Astrocyte (in vitro differentiated cells and primary cell): ENCODE measurements at regions not wholly inside any gene's neighbourhood (a gene's known extent, or its start where the extent isn't known, plus 50 kb on each side); places are given as distances from the start of the nearest gene placed in this dataset.
A peak's percentile ranks its signal among the peaks of the same experiment; 100 is the strongest.

Source experiments
- DNase-seq: peaks from one replicate; pipeline ENCODE4 v3.0.0-alpha.2; 2010; ENCODE audit warnings: low read depth
- FAIRE-seq: peaks from 2 replicates; lab custom pipeline; 2011; peaks lifted over from hg19 to GRCh38; lab: Jason Lieb, UNC
- H2AFZ ChIP-seq: 2 replicates; pipeline ENCODE4 v1.6.0; 2012; ENCODE audit warnings: low read depth, low read length, inconsistent platforms
- H3K27ac ChIP-seq: 2 replicates; pipeline ENCODE4 v1.5.1; 2011; ENCODE audit warnings: low read depth, low read length, inconsistent platforms
- H3K27me3 ChIP-seq: 2 replicates; pipeline ENCODE4 v1.6.0; 2011; ENCODE audit warnings: low read length, inconsistent platforms; ENCODE audit not compliant: insufficient read depth
- H3K36me3 ChIP-seq: 2 replicates; pipeline ENCODE4 v1.5.1; 2011; ENCODE audit warnings: low read length, inconsistent platforms; ENCODE audit not compliant: insufficient read depth
- H3K4me1 ChIP-seq: 2 replicates; pipeline ENCODE4 v1.5.1; 2011; ENCODE audit warnings: low read length, inconsistent platforms; ENCODE audit not compliant: insufficient read depth
- H3K4me2 ChIP-seq: 2 replicates; pipeline ENCODE4 v1.6.0; 2012; ENCODE audit warnings: low read length, inconsistent platforms
- H3K4me3 ChIP-seq: 2 replicates; pipeline ENCODE4 v1.5.1; 2011; ENCODE audit warnings: low read depth, mild to moderate bottlenecking, low read length, inconsistent platforms; ENCODE audit not compliant: insufficient read depth
- H3K79me2 ChIP-seq: 2 replicates; pipeline ENCODE4 v1.6.0; 2012; ENCODE audit warnings: mild to moderate bottlenecking, low read length, inconsistent platforms; ENCODE audit not compliant: insufficient read depth
- H3K9ac ChIP-seq: 2 replicates; pipeline ENCODE4 v1.6.0; 2012; ENCODE audit warnings: mild to moderate bottlenecking, low read length, inconsistent platforms
- H3K9me3 ChIP-seq: 2 replicates; pipeline ENCODE4 v1.5.1; 2012; ENCODE audit warnings: low read depth, mild to moderate bottlenecking, low read length, inconsistent platforms; ENCODE audit not compliant: insufficient read depth
- H4K20me1 ChIP-seq: 2 replicates; pipeline ENCODE4 v1.6.0; 2012; ENCODE audit warnings: low read length, inconsistent platforms; ENCODE audit not compliant: insufficient read depth
- H3K27ac Mint-ChIP-seq: one replicate; pipeline ENCODE4 v1.8.0; 2021; ENCODE audit warnings: mild to moderate bottlenecking, mixed read lengths; ENCODE audit not compliant: unreplicated experiment
- H3K27me3 Mint-ChIP-seq: one replicate; pipeline ENCODE4 v1.8.0; 2021; ENCODE audit warnings: low read depth, mixed read lengths; ENCODE audit not compliant: unreplicated experiment
- H3K36me3 Mint-ChIP-seq: one replicate; pipeline ENCODE4 v1.8.0; 2021; ENCODE audit warnings: low read depth, mixed read lengths; ENCODE audit not compliant: unreplicated experiment
- H3K4me1 Mint-ChIP-seq: one replicate; pipeline ENCODE4 v1.8.0; 2021; ENCODE audit warnings: low read depth, mixed read lengths; ENCODE audit not compliant: unreplicated experiment
- H3K4me3 Mint-ChIP-seq: one replicate; pipeline ENCODE4 v1.8.0; 2021; ENCODE audit warnings: mild to moderate bottlenecking, moderate library complexity, mixed read lengths; ENCODE audit not compliant: unreplicated experiment
- H3K9me3 Mint-ChIP-seq: one replicate; pipeline ENCODE4 v1.8.0; 2021; ENCODE audit warnings: mild to moderate bottlenecking, mixed read lengths; ENCODE audit not compliant: unreplicated experiment
- CTCF ChIP-seq: IDR thresholded peaks from 2 replicates; pipeline ENCODE4 v1.5.1; 2011; ENCODE audit warnings: low read depth, mild to moderate bottlenecking, inconsistent platforms, low read length, moderate library complexity; ENCODE audit not compliant: insufficient read depth
- EZH2 ChIP-seq: IDR thresholded peaks from 2 replicates; pipeline ENCODE4 v1.6.1; 2012; ENCODE audit warnings: mild to moderate bottlenecking, low read length, inconsistent platforms; ENCODE audit not compliant: insufficient read depth

- no peaks in the 10 kb centered on the region for H4K20me1 ChIP-seq
- no peaks in the 10 kb centered on the region for H3K9me3 ChIP-seq
- FAIRE-seq = no peak
- H2AFZ ChIP-seq = no peak overlapping the region
- H3K27ac ChIP-seq = no peak overlapping the region
- H3K4me2 ChIP-seq = no peak overlapping the region
- Mint-ChIP-seq H3K27ac (no peak overlapping the region), H3K36me3 (no peaks in the 10 kb centered on the region), H3K9me3 (no peaks in the 10 kb centered on the region), H3K4me3 (no peak overlapping the region), H3K27me3 (no peaks in the 10 kb centered on the region), H3K4me1 (peaks cover 20% of the 10 kb centered on the region)
- no peaks in the 10 kb centered on the region for H3K27me3 ChIP-seq
- no peak for DNase-seq
- no peak overlapping the region for H3K4me3 ChIP-seq
- H3K79me2 ChIP-seq = no peaks in the 10 kb centered on the region
- H3K36me3 ChIP-seq = no peaks in the 10 kb centered on the region
- TF ChIP-seq CTCF (no peak), EZH2 (no peak)
- H3K4me1 ChIP-seq = peaks cover 21% of the 10 kb centered on the region
- H3K9ac ChIP-seq = no peak overlapping the region
Observed at GRCh38 chr3:70729845-70730244, 417.4 kb upstream of the MDFIC2 start.

GRCh38 chr3:70728311-70728710 lies 415.9 kb upstream of the MDFIC2 start:
- peaks cover 20% of the 10 kb centered on the region for H3K4me1 Mint-ChIP-seq
- H3K27me3 Mint-ChIP-seq = no peaks in the 10 kb centered on the region
- no peaks in the 10 kb centered on the region for H3K36me3 Mint-ChIP-seq
- no peaks in the 10 kb centered on the region for H3K79me2 ChIP-seq
- H3K27ac ChIP-seq = no peak overlapping the region
- H3K9me3 Mint-ChIP-seq = peaks cover 2% of the 10 kb centered on the region
- no peaks in the 10 kb centered on the region for H3K27me3 ChIP-seq
- H3K27ac Mint-ChIP-seq = no peak overlapping the region
- peaks cover 21% of the 10 kb centered on the region for H3K4me1 ChIP-seq
- H3K4me3 Mint-ChIP-seq = no peak overlapping the region
- peak overlapping the region; percentile 4 for H3K9ac ChIP-seq
- peak overlapping the region; percentile 62 for H3K4me2 ChIP-seq
- TF ChIP-seq CTCF (no peak), EZH2 (no peak)
- no peaks in the 10 kb centered on the region for H3K9me3 ChIP-seq
- H2AFZ ChIP-seq = no peak overlapping the region
- peak; percentile 45 for FAIRE-seq
- H4K20me1 ChIP-seq = no peaks in the 10 kb centered on the region
- H3K36me3 ChIP-seq = no peaks in the 10 kb centered on the region
- peak; percentile 66 for DNase-seq
- no peak overlapping the region for H3K4me3 ChIP-seq

GRCh38 chr3:70726961-70727360 lies 414.5 kb upstream of the MDFIC2 start:
- Mint-ChIP-seq H3K9me3 (peaks cover 2% of the 10 kb centered on the region), H3K27ac (peak overlapping the region; percentile 37), H3K27me3 (no peaks in the 10 kb centered on the region), H3K36me3 (no peaks in the 10 kb centered on the region), H3K4me3 (no peak overlapping the region), H3K4me1 (peaks cover 20% of the 10 kb centered on the region)
- no peak overlapping the region for H3K4me3 ChIP-seq
- peak; percentile 81 for FAIRE-seq
- H3K27me3 ChIP-seq = no peaks in the 10 kb centered on the region
- H3K9ac ChIP-seq = peak overlapping the region; percentile 56
- DNase-seq = peak; percentile 92
- H2AFZ ChIP-seq = no peak overlapping the region
- H3K4me1 ChIP-seq = peaks cover 21% of the 10 kb centered on the region
- no peaks in the 10 kb centered on the region for H3K9me3 ChIP-seq
- no peaks in the 10 kb centered on the region for H4K20me1 ChIP-seq
- no peaks in the 10 kb centered on the region for H3K36me3 ChIP-seq
- peak overlapping the region; percentile 54 for H3K27ac ChIP-seq
- H3K79me2 ChIP-seq = no peaks in the 10 kb centered on the region
- TF ChIP-seq EZH2 = no peak
- no peak for TF ChIP-seq CTCF
- H3K4me2 ChIP-seq = peak overlapping the region; percentile 62
